ENCODE measurements at regions not wholly inside any gene's neighbourhood (a gene's known extent, or its start where the extent isn't known, plus 50 kb on each side); places are given as distances from the start of the nearest gene placed in this dataset.

DNA sequence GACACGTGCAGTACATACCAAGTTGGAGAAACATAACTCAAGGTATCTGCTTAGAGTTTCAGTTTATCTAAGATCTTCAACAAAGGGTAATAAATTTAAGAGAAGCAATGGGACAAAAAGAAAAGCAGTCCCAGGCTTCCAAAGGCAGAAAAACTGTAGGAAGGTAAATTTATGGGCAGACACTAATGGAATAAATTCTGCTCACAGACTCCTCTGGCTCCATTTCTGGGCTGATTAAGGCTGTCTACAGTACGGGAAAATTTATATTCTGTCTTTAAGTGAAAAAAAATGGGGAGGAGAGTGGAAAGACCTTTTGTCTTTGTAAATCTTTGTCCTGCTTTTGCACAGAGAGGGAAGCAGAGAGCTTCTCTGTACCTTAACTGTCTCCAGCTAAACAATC lies 587.5 kb upstream of the IGFBP3 start (continued):
- TF ChIP-seq, protein P1, sequence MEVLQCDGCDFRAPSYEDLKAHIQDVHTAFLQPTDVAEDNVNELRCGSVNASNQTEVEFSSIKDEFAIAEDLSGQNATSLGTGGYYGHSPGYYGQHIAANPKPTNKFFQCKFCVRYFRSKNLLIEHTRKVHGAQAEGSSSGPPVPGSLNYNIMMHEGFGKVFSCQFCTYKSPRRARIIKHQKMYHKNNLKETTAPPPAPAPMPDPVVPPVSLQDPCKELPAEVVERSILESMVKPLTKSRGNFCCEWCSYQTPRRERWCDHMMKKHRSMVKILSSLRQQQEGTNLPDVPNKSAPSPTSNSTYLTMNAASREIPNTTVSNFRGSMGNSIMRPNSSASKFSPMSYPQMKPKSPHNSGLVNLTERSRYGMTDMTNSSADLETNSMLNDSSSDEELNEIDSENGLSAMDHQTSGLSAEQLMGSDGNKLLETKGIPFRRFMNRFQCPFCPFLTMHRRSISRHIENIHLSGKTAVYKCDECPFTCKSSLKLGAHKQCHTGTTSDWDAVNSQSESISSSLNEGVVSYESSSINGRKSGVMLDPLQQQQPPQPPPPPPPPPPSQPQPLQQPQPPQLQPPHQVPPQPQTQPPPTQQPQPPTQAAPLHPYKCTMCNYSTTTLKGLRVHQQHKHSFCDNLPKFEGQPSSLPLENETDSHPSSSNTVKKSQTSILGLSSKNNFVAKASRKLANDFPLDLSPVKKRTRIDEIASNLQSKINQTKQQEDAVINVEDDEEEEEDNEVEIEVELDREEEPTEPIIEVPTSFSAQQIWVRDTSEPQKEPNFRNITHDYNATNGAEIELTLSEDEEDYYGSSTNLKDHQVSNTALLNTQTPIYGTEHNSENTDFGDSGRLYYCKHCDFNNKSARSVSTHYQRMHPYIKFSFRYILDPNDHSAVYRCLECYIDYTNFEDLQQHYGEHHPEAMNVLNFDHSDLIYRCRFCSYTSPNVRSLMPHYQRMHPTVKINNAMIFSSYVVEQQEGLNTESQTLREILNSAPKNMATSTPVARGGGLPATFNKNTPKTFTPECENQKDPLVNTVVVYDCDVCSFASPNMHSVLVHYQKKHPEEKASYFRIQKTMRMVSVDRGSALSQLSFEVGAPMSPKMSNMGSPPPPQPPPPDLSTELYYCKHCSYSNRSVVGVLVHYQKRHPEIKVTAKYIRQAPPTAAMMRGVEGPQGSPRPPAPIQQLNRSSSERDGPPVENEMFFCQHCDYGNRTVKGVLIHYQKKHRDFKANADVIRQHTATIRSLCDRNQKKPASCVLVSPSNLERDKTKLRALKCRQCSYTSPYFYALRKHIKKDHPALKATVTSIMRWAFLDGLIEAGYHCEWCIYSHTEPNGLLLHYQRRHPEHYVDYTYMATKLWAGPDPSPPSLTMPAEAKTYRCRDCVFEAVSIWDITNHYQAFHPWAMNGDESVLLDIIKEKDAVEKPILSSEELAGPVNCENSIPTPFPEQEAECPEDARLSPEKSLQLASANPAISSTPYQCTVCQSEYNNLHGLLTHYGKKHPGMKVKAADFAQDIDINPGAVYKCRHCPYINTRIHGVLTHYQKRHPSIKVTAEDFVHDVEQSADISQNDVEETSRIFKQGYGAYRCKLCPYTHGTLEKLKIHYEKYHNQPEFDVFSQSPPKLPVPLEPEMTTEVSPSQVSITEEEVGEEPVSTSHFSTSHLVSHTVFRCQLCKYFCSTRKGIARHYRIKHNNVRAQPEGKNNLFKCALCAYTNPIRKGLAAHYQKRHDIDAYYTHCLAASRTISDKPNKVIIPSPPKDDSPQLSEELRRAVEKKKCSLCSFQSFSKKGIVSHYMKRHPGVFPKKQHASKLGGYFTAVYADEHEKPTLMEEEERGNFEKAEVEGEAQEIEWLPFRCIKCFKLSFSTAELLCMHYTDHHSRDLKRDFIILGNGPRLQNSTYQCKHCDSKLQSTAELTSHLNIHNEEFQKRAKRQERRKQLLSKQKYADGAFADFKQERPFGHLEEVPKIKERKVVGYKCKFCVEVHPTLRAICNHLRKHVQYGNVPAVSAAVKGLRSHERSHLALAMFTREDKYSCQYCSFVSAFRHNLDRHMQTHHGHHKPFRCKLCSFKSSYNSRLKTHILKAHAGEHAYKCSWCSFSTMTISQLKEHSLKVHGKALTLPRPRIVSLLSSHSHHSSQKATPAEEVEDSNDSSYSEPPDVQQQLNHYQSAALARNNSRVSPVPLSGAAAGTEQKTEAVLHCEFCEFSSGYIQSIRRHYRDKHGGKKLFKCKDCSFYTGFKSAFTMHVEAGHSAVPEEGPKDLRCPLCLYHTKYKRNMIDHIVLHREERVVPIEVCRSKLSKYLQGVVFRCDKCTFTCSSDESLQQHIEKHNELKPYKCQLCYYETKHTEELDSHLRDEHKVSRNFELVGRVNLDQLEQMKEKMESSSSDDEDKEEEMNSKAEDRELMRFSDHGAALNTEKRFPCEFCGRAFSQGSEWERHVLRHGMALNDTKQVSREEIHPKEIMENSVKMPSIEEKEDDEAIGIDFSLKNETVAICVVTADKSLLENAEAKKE (CRISPR knock-in tag; IDR thresholded peaks at IDR 0.05): no peak
- TF ChIP-seq POLR2AphosphoS5 (IDR thresholded peaks at IDR 0.05; ENCODE audit: low read depth) (no peak), STAT1 (IDR thresholded peaks at IDR 0.05; ENCODE audit: unreplicated experiment) (no peak), EZH2 (IDR thresholded peaks at IDR 0.05; ENCODE audit: low read depth, unreplicated experiment) (no peak)

DNA sequence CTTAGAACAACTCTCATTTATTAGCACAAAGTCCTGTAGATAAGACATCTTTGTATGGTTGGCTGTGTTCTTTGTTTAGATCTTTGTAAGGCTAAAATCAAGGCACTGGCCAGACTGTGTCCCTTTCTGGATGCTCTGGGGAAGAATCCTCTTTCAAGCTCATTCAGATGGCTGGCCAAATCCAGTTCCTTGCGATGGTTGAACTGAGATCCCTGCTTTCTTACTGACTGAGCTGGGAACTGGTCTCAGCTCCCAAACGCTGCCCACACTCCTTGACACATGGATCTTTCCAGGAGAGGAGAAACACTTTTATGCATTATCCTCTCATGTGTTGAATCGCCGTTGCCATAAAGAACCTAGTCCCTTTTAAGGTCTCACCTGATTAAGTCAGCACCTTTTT lies 586.5 kb upstream of the IGFBP3 start:
- no peak overlapping the region for H3K27ac Mint-ChIP-seq
- Histone ChIP-seq H4K20me1 (replicated peaks; ENCODE audit: insufficient read depth) (no peaks in the 10 kb centered on the region), H3F3A (replicated peaks; ENCODE audit: low read depth) (no peaks in the 10 kb centered on the region), H3K27me3 (ENCODE audit: insufficient read depth) (no peaks in the 10 kb centered on the region), H3K4me1 (ENCODE audit: insufficient read depth) (peaks cover 6% of the 10 kb centered on the region; the same call in 1 of the 2 replicates), H3K36me3 (ENCODE audit: insufficient read depth) (no peaks in the 10 kb centered on the region), H3K79me2 (replicated peaks; ENCODE audit: insufficient read depth) (no peaks in the 10 kb centered on the region), H3K27ac (ENCODE audit: low read depth) (no peak overlapping the region), H3K4me3 (no peak overlapping the region), H3K4me2 (no peak overlapping the region), H2AFZ (no peak overlapping the region), H3K9me2 (ENCODE audit: insufficient read depth) (0 out of 2 replicates have a peak, but pooled peaks cover 5% of the 10 kb centered on the region)
- no peak for TF ChIP-seq EZH2phosphoT487 (IDR thresholded peaks at IDR 0.05; ENCODE audit: unreplicated experiment)
- TF ChIP-seq STAT1 (IDR thresholded peaks at IDR 0.05; ENCODE audit: unreplicated experiment): no peak
- TF ChIP-seq, protein P2, sequence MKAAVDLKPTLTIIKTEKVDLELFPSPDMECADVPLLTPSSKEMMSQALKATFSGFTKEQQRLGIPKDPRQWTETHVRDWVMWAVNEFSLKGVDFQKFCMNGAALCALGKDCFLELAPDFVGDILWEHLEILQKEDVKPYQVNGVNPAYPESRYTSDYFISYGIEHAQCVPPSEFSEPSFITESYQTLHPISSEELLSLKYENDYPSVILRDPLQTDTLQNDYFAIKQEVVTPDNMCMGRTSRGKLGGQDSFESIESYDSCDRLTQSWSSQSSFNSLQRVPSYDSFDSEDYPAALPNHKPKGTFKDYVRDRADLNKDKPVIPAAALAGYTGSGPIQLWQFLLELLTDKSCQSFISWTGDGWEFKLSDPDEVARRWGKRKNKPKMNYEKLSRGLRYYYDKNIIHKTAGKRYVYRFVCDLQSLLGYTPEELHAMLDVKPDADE (IDR thresholded peaks at IDR 0.05): no peak
- TF ChIP-seq, protein P3, sequence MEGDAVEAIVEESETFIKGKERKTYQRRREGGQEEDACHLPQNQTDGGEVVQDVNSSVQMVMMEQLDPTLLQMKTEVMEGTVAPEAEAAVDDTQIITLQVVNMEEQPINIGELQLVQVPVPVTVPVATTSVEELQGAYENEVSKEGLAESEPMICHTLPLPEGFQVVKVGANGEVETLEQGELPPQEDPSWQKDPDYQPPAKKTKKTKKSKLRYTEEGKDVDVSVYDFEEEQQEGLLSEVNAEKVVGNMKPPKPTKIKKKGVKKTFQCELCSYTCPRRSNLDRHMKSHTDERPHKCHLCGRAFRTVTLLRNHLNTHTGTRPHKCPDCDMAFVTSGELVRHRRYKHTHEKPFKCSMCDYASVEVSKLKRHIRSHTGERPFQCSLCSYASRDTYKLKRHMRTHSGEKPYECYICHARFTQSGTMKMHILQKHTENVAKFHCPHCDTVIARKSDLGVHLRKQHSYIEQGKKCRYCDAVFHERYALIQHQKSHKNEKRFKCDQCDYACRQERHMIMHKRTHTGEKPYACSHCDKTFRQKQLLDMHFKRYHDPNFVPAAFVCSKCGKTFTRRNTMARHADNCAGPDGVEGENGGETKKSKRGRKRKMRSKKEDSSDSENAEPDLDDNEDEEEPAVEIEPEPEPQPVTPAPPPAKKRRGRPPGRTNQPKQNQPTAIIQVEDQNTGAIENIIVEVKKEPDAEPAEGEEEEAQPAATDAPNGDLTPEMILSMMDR (conservative IDR thresholded peaks at IDR 0.05; ENCODE audit: low read depth in 2 of 2): no peak
- TF ChIP-seq POLR2AphosphoS5 (IDR thresholded peaks at IDR 0.05; ENCODE audit: low read depth): no peak
- TF ChIP-seq ZNF114 (CRISPR knock-in tag; IDR thresholded peaks at IDR 0.05): no peak
- no peak for TF ChIP-seq ZNF331 (CRISPR knock-in tag; IDR thresholded peaks at IDR 0.05; ENCODE audit: low read depth)
- TF ChIP-seq, protein P4, sequence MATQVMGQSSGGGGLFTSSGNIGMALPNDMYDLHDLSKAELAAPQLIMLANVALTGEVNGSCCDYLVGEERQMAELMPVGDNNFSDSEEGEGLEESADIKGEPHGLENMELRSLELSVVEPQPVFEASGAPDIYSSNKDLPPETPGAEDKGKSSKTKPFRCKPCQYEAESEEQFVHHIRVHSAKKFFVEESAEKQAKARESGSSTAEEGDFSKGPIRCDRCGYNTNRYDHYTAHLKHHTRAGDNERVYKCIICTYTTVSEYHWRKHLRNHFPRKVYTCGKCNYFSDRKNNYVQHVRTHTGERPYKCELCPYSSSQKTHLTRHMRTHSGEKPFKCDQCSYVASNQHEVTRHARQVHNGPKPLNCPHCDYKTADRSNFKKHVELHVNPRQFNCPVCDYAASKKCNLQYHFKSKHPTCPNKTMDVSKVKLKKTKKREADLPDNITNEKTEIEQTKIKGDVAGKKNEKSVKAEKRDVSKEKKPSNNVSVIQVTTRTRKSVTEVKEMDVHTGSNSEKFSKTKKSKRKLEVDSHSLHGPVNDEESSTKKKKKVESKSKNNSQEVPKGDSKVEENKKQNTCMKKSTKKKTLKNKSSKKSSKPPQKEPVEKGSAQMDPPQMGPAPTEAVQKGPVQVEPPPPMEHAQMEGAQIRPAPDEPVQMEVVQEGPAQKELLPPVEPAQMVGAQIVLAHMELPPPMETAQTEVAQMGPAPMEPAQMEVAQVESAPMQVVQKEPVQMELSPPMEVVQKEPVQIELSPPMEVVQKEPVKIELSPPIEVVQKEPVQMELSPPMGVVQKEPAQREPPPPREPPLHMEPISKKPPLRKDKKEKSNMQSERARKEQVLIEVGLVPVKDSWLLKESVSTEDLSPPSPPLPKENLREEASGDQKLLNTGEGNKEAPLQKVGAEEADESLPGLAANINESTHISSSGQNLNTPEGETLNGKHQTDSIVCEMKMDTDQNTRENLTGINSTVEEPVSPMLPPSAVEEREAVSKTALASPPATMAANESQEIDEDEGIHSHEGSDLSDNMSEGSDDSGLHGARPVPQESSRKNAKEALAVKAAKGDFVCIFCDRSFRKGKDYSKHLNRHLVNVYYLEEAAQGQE (IDR thresholded peaks at IDR 0.05; ENCODE audit: unreplicated experiment): no peak
- TF ChIP-seq NANOG (IDR thresholded peaks at IDR 0.05; ENCODE audit: borderline replicate concordance): no peak
- peaks cover 8% of the 10 kb centered on the region; the same call in 1 of the 3 replicates for H3K9me3 Mint-ChIP-seq
- no peaks in the 10 kb centered on the region for H3K36me3 Mint-ChIP-seq (ENCODE audit: low read depth)
- H3K4me3 Mint-ChIP-seq: no peak overlapping the region
- DNase-seq (ENCODE audit: low spot score) (no peak), ATAC-seq (no peak)
- H3K4me1 Mint-ChIP-seq: no peaks in the 10 kb centered on the region; the same call in 2 of the 3 replicates
- no peaks in the 10 kb centered on the region for H3K27me3 Mint-ChIP-seq (ENCODE audit: insufficient read depth, low read depth, poor library complexity)
